ENCODE measurements at regions not wholly inside any gene's neighbourhood (a gene's known extent, or its start where the extent isn't known, plus 50 kb on each side); places are given as distances from the start of the nearest gene placed in this dataset.
A peak's percentile ranks its signal among the peaks of the same experiment; 100 is the strongest.
"Not testable (repeated sequence)": the region's sequence is repeated elsewhere in the genome, so short reads cannot be mapped to it uniquely, and the experiment has no call there.

DNA sequence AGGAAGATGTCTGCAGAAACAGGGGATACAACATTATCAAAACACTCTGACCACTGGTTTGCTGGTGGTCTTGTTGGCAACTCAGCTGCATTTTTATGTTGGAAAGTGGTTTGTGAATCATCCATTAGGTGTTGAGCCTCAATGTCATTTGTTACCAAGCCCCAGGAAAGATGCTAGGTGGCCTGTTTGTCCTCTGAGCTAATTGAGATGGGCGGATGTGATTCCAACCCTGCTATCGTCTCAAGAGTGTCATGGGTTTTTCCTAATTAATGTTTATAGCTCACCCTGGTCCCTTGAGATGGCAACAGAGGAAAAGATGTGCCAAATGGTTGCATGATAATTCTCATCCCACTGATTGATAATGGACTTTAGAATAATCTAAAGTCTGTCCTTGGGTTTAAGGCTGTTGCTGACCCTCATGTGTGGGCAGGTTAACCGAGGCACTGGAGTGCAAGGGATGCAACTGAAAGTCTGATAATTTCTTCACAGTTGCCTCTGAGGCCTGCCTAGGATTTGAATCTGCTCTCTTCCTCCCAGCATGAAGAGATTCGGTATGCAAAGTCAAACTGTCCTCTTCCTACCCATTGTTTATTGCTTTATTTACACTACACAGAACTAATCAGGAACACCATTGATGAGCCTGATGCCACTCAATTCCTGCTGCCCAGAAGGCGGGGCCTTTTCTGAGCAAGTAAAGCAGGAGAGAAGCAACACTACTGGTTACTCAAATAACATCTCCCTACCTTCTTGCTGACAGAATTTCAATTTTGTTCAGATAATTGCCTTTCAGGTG lies 166.2 kb upstream of the TBC1D5 start:
- DNase-seq (ENCODE audit: low read depth, low spot score) = no peak

DNA sequence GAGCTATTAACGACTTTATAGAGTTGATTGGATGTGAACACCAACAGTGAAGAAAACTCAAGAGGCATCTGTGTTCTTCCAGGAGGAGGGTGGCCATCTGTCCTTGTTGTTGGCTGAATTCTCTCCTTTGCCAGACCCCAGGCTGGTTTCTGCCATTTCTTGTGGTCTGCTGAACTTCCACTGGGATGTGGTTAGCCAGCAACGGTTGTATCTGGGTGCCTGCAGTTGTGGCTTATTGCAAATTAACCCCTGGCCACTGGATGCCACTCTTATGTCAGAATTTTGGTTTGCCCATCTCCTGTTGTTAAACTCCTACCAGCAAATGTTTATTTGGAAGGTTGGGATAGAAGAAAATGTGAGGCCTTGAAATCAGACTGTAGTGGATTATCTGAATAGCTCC lies 163.6 kb upstream of the TBC1D5 start:
- DNase-seq (ENCODE audit: low read depth, low spot score) = no peak

DNA sequence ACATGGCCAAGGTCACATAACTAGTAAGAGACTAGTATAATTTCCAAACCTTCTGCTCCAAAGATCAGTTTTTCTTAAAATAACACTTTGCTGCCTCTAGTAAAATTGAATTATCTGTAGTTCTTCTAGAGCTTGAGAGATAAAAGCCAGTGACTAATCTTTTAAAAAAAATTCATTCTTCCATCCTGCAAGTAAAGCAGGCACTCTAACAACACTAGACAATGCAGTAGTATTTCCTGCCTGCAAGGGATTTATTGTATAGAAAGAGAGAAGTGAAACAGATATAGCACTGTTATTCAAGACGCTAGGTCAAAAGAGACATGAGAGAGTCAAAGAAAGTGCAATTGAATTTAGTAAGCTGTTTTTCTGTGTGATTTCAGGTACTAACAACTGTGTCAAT lies 159.5 kb upstream of the TBC1D5 start:
- no peak for DNase-seq (ENCODE audit: low read depth, low spot score)

DNA sequence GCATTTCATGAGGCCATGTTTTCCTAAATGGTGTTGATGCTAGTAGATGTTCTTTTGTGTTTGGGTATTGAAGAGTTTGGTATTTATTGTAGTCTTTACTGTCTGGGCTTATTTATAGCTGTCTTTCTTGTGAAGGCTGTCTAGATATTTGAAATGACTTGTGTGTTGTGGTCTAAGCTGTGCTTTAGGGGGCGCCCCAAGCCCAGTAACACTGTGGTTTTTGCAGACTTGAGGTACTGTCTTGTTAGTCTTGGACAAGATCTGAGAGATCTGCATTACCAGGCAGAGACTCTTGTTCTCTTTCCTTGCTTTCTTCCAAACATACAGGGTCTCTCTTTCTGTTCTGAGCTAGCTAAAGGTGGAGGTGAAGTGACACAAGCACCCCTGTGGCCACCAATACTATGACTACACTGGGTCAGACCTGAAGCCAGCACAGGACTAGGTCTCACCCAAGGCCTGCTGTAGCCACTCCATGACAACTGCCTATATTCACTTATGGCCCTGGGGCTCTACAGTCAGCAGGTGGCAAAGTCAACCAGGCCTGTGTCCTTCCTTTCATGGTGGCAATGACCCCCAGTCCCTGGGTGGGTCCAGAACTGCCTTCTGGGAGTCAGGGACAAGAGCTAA lies 152.1 kb upstream of the TBC1D5 start:
- DNase-seq (ENCODE audit: low read depth, low spot score) = no peak

DNA sequence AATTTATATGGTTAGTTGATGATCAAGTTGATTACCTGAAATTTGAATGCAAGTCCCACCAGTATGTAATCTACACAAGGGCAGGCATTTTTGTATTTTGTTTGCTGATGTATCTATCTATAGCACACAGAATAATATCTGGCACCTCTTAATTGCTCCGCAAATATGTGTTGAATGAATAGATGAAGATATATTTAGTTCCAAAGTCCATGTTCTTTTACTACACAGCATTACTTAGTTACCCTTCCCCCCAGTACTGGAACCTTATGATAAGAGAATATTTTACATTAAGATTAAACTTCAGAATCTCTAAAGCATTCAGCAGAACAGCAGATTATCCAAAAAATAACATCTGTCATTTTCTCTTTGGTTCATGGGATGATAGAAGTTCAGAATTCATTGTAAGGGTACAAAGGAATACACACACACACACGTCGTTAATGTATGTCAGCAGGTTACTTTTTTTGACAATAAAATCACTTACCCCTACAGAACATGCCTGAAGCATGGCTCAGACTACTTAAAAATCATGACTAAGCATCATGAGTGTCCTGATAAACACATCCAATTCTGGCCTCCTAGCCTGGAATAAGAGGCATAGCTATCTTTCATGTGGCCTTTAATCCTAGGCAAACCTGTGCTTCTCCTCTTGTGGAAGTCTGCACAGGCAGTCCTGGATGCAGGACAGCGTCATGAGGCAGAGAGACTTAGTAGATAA lies 148.9 kb upstream of the TBC1D5 start:
- no peak for DNase-seq (ENCODE audit: low read depth, low spot score)

DNA sequence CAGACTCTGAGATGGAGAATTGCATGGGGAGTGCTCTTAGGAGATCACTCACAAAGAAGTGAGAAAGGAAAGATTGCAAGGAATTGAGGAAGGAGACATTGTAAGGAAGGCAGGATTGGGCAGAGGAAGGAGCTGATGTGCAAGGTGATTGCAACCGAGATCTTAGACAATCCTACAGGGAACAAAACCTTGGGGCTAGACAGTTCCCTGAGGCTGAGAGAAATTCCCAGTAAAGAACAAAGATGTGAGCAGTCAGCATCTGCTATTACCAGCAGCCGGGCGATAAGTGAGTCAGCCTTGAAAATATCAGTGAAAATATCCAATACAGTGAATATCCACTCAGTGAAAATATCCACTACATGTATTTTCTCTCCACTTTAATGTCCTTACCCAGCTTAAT lies 143.6 kb upstream of the TBC1D5 start:
- DNase-seq (ENCODE audit: low read depth, low spot score) = no peak

DNA sequence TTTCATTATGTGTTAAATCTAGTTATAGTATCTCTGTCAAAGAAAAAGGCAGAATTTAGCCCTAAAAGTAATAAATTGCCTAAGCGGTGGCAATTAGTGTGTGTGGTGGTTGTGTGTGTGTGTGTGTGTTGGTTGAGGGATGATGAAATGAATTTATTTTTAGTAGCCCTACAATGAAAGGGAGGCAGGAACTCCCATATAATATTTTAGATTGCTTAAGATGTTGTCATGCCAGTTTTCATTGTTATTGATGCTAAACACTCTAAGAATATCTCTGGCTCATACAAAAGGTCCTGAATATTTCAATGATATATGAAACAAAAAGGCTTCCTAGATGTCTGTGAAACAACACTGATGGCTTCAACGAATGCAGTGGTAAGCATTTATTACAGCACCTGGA lies 140.6 kb upstream of the TBC1D5 start:
- no peak for DNase-seq (ENCODE audit: low read depth, low spot score)

DNA sequence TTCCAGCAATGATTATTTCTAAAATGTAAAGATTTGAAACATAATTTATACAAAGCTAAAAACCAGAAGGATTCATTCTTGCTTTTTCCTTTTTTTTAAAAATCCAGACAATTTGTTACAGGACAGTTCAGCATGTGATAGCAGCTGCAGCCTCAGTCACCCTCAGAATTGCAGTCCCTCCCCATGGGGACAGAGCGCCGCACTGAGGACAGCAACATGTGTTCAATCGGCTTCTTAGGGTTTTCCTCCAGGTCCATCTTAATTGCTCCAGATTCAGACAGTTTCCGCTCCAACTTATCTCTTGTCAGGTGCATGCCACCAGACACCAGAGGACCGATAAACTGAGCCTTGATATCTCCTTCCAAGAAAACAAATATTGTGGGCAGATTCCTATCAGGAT lies 134.9 kb upstream of the TBC1D5 start:
- no peak for DNase-seq (ENCODE audit: low read depth, low spot score)

DNA sequence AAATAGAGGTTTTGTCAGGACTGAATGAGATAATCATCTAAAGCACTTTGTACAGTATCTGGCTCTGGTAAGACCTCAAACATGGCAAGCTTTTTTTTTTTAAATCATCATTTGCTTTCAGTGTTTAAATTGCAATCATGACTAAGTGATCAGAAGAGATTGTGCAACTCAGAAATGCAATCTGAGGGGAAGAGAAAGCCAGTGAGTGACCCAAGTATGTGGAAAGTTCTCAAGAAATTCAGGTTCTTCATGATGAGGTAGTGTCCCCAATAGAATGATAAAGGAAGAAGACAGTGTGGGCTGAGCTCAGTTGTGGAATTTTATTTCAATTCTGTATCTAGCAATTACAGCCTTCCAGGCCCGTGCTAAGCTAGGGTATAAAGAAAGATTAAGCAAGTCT lies 132.2 kb upstream of the TBC1D5 start:
- no peak for DNase-seq (ENCODE audit: low read depth, low spot score)

DNA sequence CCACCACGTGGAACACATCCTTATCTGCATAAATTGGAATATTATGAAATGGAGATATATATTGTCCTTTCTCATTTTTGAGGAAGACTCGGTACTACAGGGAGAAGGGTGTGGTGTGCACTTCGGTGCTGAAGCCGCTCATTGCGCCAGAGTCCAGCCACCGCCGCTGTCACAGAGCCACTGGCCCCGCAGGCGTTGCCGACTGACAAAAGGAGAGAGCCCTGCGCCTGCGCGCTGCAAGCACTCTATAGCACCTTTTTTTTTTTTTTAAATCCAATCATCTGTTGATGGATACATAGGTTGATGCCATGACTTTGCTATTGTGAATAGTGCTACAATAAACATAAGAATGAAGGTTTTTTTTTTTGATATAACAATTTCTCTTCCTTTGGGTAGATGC lies 130.0 kb upstream of the TBC1D5 start:
- no peak for DNase-seq (ENCODE audit: low read depth, low spot score)

DNA sequence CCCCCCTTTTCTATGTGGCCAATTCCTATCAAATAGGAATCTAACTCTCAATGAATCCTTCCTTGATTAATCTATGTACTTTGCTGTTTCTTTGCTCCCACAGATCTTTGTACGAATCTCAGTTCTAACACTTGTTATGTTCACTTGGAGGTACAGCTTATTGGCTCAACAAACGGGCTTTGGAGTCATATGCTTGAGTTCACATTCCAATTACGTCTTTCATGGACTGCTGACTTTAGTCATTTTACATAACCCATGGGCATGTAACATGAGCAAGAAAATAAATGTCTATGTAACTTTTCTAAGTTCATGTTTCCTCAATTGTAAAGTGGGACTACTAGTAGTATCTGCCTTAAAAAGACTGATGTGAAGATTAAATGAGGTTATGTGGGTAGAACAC lies 123.2 kb upstream of the TBC1D5 start:
- DNase-seq (ENCODE audit: low read depth, low spot score) = no peak

DNA sequence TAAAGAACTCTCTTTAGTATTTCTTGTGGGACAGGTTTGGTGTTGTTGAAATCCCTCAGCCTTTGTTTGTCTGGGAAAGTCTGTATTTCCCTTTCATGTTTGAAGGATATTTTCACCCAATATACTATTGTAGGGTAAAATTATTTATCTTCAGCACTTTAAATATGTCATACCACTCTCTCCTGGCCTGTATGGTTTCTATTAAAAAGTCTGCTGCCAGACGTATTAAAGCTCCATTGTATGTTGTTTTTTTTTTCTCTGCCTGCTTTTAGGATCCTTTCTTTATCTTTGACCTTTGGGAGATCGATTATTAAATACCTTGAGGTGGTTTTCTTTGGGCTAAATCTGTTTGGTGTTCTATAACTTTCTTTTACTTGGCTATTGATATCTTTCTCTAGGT lies 119.0 kb upstream of the TBC1D5 start:
- DNase-seq (ENCODE audit: low read depth, low spot score) = no peak

DNA sequence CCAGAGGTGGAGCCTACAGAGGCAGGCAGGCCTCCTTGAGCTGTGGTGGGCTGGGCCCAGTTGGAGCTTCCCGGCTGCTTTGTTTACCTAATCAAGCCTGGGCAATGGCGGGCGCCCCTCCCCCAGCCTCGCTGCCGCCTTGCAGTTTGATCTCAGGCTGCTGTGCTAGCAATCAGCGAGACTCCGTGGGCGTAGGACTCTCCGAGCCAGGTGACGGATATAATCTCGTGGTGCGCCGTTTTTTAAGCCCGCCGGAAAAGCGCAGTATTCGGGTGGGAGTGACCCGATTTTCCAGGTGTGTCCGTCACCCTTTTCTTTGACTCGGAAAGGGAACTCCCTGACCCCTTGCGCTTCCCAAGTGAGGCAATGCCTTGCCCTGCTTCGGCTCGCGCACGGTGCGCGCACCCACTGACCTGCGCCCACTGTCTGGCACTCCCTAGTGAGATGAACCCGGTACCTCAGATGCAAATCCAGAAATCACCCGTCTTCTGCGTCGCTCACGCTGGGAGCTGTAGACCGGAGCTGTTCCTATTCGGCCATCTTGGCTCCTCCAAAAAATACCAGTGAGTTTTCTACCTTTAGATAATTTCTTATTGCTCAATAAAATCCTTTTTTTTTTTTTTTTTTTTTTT lies 118.5 kb upstream of the TBC1D5 start:
- not testable (repeated sequence) for DNase-seq (ENCODE audit: low read depth, low spot score)

DNA sequence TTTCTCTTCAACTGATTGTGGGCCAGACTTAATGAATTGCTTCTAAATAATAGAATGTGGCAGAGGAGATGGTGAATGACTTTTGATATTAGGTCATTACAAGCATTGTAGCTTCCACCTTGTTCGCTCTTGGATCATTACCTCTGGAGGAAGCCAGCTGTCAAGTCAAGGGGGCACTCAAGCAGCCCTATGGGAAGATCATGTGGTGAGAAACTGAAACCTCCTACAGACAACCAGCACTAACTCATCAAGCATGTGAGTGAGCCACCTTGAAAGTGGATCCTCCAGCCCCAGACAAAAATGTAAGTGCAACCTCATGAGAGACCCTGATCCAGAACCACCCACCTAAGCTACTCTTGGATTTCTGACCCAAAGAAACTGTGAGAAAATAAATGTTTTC lies 109.8 kb upstream of the TBC1D5 start:
- no peak for DNase-seq (ENCODE audit: low read depth, low spot score)

DNA sequence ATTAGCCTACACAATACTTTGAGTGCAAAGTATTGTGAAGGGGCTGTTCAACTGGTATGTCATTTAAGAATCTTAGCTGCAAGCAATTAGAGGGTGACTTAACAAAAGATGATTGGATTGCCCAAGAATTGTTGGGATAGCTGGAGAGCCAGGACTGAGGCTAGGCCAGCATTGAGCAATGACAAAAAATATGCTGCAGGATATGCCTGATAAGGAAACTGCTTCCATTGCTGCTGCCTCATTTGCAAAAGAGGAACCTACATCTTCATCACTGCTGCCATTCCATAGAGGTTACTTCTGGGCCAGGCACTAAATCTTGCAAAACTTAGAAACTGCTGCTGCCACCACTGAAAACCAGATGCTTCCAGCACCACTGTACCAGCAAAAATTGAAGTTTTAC lies 108.0 kb upstream of the TBC1D5 start:
- DNase-seq (ENCODE audit: low read depth, low spot score) = no peak

DNA sequence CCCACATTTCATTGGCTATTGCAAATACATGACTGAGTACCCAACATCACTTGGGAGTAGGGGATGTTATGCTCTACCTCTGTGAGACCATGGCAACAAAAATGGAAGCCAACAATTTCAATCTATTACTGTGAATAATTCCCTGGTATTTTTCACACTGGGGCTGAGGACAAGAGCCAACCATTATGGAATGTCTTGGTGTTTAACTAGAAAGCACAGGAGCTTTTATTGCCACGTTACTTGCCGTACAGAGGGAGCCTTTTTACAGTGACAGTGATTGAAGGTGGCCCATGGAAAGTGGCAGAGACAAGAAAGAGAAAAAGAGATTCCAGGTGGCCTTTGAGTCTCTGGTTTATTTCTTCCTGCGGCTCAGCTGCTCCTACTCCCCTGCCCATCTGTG lies 105.7 kb upstream of the TBC1D5 start:
- no peak for DNase-seq (ENCODE audit: low read depth, low spot score)

DNA sequence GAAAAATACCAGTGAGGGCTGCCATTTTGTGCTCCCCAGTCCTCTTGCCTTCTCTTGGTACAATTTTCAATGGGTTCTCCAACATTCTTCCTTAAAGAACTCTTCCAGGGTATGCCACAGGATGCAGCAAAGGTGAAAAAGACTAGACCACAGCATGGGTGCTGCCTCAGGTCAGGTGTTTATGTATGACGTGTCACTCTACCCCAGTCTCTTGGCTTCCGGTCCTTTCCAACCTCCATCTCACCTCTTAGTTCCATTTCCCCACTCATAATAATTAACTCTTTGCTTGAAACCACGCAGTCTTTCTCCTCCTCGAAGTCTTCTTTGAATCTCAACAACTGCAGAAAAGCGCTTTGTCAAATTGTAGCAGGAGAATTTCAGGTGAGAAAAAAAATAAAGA lies 104.7 kb upstream of the TBC1D5 start:
- DNase-seq (ENCODE audit: low read depth, low spot score) = no peak

DNA sequence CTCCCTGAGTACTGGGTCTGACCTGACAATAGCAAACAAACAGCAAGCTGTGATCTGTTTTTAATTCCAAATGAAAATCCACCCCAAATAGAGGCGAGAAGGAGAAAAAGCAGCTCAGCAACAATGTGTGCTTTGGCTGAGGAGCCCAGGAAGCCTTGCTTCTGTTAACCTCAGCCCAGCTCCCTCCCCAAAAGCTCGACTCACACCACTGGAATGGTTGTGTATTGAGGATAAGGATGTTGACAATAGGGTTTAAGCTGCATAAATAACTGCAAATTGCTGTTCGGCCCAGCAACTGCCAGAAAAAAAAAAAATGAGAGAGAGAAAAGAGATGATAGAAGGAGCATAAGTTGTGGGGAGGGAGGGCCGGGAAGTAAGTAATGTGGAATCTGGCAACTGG lies 104.0 kb upstream of the TBC1D5 start:
- no peak for DNase-seq (ENCODE audit: low read depth, low spot score)

DNA sequence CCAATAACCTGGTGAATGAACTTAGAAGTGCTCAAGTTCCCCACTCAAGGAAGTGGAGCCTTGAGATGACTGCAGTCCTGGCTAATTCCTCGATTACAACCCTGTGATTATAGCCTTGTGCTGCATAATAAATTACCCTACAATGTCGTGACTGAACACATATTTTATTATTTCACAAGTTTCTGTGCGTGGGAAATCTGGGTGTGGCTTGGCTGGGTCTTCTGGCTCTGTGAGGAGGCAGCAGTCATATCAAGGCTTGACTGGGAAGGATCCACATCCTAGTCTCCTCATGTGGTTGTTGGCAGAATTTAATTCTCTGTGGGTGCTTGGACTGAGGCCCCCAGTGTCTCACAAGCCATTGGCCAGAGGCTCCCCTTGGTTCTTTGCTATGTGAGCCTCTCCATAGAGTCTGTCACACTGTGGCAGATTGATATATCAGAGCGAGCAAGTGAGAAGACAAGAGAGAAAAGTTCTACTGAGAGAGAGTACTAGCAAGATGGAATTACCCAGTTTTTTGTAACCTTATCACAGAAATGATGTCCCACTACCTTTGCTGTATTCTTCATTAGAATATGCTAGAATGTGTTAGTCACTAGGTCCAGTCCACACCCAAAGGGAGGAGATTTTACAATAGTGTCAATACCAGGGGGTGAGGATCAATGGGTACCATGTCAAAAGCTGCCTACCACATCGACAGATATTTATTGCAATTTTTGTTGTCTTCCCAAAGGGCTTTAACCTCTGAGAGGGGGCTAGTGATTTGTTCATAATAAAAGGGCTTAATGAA lies 102.8 kb upstream of the TBC1D5 start:
- DNase-seq (ENCODE audit: low read depth, low spot score) = no peak

DNA sequence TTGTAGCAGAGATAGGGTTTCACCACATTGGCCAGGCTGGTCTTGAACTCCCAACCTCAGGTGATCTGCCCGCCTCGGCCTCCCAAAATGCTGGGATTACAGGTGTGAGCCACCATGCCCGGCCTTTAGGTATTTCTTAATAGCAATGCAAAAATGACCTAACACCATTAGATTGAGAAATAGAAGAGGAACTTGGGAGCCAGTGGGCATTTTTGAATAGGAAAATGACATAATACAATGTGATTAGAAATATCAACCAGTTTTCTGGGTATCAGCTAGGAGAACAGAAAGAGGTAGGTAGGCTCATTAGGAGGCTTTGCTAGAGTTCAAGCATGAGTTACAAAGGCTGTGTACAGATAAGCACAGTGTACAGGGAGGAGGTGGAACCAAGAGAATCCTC lies 101.8 kb upstream of the TBC1D5 start:
- DNase-seq (ENCODE audit: low read depth, low spot score) = no peak

DNA sequence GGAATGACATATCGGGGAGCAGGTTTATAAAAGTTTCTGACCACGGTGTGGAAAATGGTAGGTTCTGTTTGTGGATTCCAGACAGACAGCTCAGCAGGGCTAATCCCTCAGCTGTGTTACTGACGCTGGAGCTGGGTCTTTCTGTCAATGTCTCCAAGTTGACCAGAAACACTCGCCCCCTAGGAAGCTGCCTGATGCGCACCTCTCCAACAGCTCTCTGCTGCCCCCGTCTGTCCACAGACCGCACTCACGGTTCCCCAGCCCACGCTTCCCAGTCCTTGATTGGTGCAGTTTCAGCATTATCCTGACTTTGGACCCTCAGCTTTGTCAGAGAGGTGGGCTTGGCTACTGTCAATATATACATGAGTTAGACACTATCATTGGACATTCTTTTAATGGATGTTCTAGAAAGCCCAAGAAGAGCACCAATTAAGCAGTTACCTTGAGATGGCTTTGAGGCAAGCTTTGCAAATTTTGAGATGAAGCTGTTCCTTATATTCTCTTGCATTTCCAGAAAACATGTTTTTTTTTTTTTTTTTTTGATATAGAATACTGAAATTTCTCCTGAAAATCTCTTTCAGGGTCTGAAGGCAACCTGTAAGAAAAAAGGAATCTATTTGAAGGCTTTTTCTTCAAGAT lies 98.9 kb upstream of the TBC1D5 start:
- peak; percentile 57 for DNase-seq (ENCODE audit: low read depth, low spot score)
